ENCODE measurements at regions not wholly inside any gene's neighbourhood (a gene's known extent, or its start where the extent isn't known, plus 50 kb on each side); places are given as distances from the start of the nearest gene placed in this dataset.
"Not testable (repeated sequence)": the region's sequence is repeated elsewhere in the genome, so short reads cannot be mapped to it uniquely, and the experiment has no call there.

DNA sequence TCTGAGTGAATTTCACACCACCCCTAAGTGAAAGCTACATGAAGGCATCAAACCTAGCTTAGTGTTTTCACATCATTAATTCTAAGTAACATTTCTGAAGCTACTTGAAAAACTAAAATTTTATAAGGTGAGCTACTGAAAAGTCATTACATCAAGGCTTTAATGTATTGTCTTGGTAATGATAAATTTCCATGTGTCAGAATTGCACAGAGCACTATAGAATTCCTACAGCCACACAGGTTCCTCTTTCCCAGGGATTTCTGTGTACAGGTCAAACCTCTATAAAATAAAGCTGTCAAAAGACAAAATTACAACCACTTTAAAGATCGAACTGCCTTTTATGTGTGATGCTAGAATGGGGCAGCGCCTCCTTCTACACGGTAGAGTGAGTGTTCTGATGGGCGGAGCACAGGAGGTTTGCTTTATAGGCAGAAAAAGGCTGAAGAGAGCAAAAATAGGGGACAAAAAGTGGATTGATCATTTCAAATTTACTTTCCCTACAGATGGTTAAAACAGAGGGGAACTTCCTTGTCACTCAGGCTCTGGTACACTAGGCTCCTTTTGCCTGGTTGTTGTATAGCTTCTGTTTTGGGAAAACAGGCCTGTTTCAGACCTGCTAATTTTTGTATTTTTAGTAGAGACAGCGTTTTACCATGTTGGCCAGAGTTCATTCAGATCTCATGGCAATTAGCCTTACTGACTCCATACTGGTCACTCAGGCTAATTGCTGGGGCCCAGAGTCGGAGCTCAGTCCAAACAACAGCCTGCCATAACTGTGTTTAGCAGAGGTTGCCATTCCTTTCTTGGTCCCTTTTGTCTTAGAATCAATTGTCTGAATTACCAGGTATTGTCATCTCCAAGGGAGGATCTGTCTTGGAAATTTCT lies 102.5 kb upstream of the BASP1 start:
- Mint-ChIP-seq H3K9me3 (no peaks in the 10 kb centered on the region), H3K27me3 (peaks cover 4% of the 10 kb centered on the region), H3K27ac (no peak overlapping the region), H3K4me1 (peaks cover 7% of the 10 kb centered on the region), H3K4me3 (no peak overlapping the region), H3K36me3 (ENCODE audit: low read depth) (no peaks in the 10 kb centered on the region)
- DNase-seq (no peak), ATAC-seq (no peak)

DNA sequence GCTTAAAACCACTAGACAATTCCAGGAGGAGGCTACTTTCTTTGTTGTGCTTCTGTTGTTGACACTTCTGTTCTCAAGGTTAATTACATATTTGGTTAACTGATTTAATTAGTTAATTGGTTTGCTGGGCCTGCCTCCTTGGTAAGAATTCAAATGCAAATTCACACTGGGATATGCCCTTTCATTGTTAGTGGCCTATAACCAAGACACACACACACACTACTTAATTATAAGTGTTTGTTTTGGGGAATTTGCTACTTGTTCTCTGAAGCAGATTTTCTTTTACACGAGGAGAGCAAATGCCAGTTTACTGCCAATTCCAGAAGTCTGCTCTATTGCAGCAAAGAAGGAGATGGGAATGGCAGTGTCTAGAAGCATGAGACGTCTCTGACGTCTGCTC lies 101.6 kb upstream of the BASP1 start:
- no peaks in the 10 kb centered on the region for H3K9me3 Mint-ChIP-seq
- H3K36me3 Mint-ChIP-seq (ENCODE audit: low read depth) = no peaks in the 10 kb centered on the region
- no peak overlapping the region for H3K4me3 Mint-ChIP-seq
- DNase-seq (no peak), ATAC-seq (no peak)
- H3K4me1 Mint-ChIP-seq = peaks cover 7% of the 10 kb centered on the region
- peaks cover 4% of the 10 kb centered on the region for H3K27me3 Mint-ChIP-seq
- no peak overlapping the region for H3K27ac Mint-ChIP-seq

DNA sequence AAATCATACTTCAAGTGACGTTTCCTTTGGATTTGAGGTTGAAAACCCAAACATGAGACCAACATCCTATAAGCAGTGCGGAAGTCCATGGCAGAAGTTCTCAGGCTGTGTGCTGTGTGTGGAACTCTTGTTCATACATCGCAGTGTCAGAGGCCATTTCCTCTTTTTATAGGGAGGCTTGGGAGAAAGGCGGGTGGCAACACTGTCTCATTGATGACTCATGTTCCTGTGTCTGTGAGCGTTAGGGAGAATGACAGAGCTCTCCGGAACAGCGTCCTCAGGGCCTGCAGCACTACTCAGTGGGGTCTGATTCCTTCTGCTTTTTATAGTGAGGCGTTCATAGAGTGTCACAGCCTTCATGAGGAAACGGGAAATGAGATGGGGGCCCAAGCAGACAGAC lies 98.8 kb upstream of the BASP1 start:
- Mint-ChIP-seq H3K9me3 (no peaks in the 10 kb centered on the region), H3K36me3 (ENCODE audit: low read depth) (no peaks in the 10 kb centered on the region), H3K4me3 (no peak overlapping the region), H3K27me3 (peaks cover 5% of the 10 kb centered on the region), H3K27ac (peak overlapping the region; percentile 60), H3K4me1 (peaks cover 7% of the 10 kb centered on the region)
- peak; percentile 16 for DNase-seq
- ATAC-seq = peak; percentile 93

DNA sequence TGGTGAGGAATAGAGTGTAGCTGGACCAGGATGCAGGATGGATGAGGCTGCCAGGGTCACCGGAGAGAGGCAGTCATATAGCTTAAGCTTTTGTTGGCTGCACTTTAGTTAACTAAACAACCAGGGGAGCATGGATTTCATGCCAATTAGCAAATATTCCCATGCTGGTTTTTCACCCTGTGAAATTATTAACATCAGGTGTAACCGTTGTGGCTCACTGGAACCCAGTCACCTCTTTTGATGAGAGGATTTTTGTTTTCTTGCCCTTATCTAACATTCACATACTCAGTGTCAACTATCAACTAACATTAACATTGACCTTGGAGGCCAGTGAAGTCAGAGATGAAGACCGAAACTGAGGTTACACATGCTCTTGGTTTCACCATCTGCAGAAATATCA lies 97.2 kb upstream of the BASP1 start:
- no peak overlapping the region for H3K27ac Mint-ChIP-seq
- H3K4me1 Mint-ChIP-seq = peaks cover 7% of the 10 kb centered on the region
- DNase-seq (no peak), ATAC-seq (no peak)
- no peaks in the 10 kb centered on the region for H3K36me3 Mint-ChIP-seq (ENCODE audit: low read depth)
- H3K27me3 Mint-ChIP-seq = peaks cover 6% of the 10 kb centered on the region
- no peak overlapping the region for H3K4me3 Mint-ChIP-seq
- no peaks in the 10 kb centered on the region for H3K9me3 Mint-ChIP-seq

DNA sequence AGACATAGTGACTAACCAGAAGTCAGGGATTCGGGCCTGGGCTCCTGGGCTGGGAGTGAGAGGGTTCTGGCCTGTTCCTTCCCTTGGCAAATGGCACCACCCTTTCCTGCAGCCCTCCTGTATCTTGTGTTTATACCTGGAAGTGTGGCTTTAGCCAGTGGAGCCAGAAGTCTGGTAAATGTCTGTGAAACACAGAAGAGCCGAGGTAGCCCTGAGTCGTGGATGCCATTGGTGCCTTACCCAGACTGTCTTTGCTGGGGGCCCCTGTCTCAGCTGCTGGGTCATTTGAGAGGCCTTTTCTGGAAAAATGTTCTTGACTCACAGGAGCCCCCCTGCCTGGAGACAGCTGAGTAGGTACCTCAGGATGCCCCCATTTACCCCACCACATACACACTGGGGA lies 95.7 kb upstream of the BASP1 start:
- Mint-ChIP-seq H3K4me1 (peaks cover 7% of the 10 kb centered on the region), H3K27me3 (peaks cover 5% of the 10 kb centered on the region), H3K9me3 (no peaks in the 10 kb centered on the region), H3K27ac (no peak overlapping the region), H3K36me3 (ENCODE audit: low read depth) (no peaks in the 10 kb centered on the region), H3K4me3 (no peak overlapping the region)
- no peak for ATAC-seq
- no peak for DNase-seq

DNA sequence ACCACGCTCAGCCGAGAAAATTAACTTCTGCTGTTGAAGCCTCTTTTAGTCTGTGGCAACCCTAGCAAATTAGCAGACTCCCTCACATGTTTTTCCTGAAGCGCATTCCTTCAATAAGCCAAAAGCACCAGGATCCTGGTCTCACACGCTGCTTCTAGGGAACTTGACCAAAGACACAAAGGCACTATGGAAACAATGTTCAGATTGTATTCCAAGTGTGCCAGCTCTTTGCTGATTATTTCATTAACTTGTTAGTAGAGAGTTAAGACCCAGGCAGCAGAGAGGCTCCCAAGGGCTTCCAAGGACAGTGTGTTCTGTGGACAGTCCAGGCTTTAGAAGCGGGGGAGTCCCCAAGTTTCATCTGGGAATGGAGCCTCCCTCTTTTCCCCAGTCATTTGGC lies 94.4 kb upstream of the BASP1 start:
- ATAC-seq (no peak), DNase-seq (no peak)
- Mint-ChIP-seq H3K27me3 (peaks cover 5% of the 10 kb centered on the region), H3K4me1 (peaks cover 7% of the 10 kb centered on the region), H3K9me3 (no peaks in the 10 kb centered on the region), H3K4me3 (no peak overlapping the region), H3K36me3 (ENCODE audit: low read depth) (no peaks in the 10 kb centered on the region), H3K27ac (no peak overlapping the region)

DNA sequence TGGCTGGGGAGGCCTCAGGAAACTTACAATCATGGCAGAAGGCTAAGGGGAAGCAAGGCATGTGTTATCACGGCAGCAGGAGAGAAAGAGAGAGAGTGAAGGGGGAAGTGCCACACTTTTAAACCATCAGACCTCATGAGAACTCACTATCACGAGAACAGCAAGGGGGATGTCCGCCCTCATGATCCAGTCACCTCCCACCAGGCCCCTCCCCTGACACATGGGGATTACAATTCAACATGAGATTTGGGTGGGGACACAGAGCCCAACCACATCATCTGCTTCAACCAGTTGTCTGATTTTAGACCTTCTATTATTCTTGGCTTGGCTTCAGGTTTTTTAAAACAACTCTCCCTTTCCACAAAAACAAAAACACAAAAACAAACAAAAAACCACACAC lies 93.7 kb upstream of the BASP1 start:
- H3K4me3 Mint-ChIP-seq; H3K27me3 Mint-ChIP-seq; H3K27ac Mint-ChIP-seq; H3K4me1 Mint-ChIP-seq; ATAC-seq; DNase-seq; H3K9me3 Mint-ChIP-seq; H3K36me3 Mint-ChIP-seq (ENCODE audit: low read depth): not testable (repeated sequence)

DNA sequence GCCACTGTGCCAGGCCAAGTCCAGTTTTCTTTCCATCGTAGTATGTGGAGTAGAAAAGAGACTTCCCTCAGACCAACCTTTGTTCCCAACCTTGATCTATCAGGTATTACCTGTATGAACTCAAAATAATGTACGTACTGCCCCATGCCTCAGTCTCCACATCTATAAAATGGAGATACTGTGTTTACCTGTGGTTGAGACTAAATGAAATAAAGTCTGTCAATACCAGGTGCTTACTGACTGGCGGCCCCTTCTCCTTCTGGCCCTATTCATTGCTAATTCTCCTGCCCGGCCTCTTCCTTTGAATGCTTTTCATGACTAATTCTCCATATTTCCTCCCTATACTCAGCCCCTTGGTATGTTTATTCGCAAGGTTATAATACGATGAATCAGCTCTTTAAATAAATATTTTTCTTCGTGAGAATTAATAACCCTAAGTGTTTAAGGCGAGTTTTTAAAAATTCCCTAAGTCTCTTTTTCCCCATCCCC lies 89.6 kb upstream of the BASP1 start:
- no peaks in the 10 kb centered on the region for H3K9me3 Mint-ChIP-seq
- H3K4me3 Mint-ChIP-seq = no peak overlapping the region
- no peaks in the 10 kb centered on the region for H3K36me3 Mint-ChIP-seq (ENCODE audit: low read depth)
- ATAC-seq (no peak), DNase-seq (no peak)
- H3K4me1 Mint-ChIP-seq = peaks cover 11% of the 10 kb centered on the region
- H3K27me3 Mint-ChIP-seq = peaks cover 21% of the 10 kb centered on the region
- H3K27ac Mint-ChIP-seq = no peak overlapping the region

DNA sequence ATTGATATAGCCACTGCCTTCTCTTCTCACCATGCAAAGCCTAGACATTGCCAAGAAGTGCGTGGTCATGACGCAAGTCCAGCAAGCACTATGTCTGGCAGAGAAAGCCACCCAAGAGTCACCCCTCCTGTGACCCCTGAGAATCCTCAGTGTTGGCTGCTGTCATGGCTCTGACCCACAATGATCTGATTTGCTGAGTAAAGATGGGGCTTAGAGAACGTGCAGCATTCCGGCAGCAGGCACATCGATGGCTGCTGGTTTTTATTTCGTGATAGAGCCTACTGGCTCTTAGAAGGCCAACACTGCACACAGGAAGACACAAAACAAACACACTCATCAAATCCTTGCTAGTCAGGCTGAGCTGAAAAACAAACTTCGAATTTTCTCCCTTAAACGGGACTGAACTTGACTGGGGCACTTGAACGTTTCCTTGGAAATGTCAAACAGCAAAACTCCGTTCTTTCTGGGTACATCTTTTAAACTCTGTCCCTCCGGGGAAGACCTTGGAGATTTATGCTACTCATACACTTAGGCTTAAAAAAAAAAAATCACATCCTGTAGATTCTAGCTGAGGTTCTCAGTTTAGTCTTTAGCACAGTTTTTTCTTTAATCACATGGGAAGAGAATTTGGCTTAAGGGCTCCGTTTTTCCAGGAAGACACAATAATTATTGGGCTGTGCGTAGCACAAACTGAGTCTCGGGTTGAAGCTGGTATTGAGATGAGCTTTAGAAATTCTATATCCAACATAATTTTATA lies 88.2 kb upstream of the BASP1 start:
- Mint-ChIP-seq H3K4me3 (no peak overlapping the region), H3K9me3 (no peaks in the 10 kb centered on the region), H3K27me3 (peaks cover 21% of the 10 kb centered on the region), H3K36me3 (ENCODE audit: low read depth) (no peaks in the 10 kb centered on the region), H3K4me1 (peaks cover 11% of the 10 kb centered on the region), H3K27ac (no peak overlapping the region)
- no peak for DNase-seq
- no peak for ATAC-seq

DNA sequence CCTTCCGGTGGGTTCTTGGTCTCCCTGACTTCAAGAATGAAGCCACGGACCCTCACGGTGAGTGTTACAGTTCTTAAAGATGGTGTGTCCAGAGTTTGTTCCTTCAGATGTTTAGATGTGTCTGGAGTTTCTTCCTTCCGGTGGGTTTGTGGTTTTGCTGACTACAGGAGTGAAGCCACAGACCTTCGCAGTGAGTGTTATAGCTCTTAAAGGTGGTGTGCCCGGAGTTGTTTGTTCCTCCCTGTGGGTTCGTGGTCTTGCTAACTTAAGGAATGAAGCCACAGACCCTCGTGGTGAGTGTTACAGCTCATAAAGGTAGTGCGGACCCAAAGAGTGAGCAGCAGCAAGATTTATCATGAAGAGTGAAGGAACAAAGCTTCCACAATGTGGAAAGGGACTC lies 87.1 kb upstream of the BASP1 start:
- H3K27ac Mint-ChIP-seq; H3K4me3 Mint-ChIP-seq; H3K9me3 Mint-ChIP-seq; H3K36me3 Mint-ChIP-seq (ENCODE audit: low read depth); ATAC-seq; DNase-seq: not testable (repeated sequence)
- peaks cover 11% of the 10 kb centered on the region for H3K4me1 Mint-ChIP-seq
- H3K27me3 Mint-ChIP-seq = peaks cover 21% of the 10 kb centered on the region

DNA sequence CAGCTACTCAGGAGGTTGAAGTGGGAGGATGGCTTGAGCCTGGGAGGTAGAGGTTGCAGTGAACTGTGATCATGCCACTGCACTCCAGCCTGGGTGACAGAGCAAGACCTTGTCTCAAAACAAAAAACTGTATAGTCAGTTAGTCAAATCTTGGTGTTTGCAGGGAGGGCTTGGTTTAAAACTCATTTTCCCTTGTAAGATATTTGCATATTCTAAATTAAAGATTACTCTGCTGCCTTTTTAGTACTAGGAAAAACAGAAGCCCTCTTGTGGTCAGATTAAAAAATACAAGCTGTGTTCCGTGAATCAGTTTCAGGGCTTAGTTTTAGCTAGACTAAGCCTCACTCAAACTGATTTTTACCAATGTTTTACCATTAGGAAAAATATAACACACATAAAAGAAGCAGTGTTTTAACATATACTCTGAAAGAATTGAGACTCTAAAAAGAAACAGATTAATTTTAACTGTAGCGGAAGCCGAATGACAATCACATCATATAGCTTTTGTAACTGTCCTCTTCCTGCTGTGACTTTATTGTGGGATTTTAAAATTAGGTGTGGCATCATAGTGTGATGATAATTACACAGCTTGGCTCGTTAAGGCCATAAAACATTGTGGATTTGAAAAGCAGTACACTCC lies 84.9 kb upstream of the BASP1 start:
- no peak overlapping the region for H3K4me3 Mint-ChIP-seq
- no peaks in the 10 kb centered on the region for H3K9me3 Mint-ChIP-seq
- peaks cover 11% of the 10 kb centered on the region for H3K4me1 Mint-ChIP-seq
- H3K27me3 Mint-ChIP-seq = peaks cover 21% of the 10 kb centered on the region
- ATAC-seq (no peak), DNase-seq (no peak)
- no peaks in the 10 kb centered on the region for H3K36me3 Mint-ChIP-seq (ENCODE audit: low read depth)
- H3K27ac Mint-ChIP-seq = no peak overlapping the region

DNA sequence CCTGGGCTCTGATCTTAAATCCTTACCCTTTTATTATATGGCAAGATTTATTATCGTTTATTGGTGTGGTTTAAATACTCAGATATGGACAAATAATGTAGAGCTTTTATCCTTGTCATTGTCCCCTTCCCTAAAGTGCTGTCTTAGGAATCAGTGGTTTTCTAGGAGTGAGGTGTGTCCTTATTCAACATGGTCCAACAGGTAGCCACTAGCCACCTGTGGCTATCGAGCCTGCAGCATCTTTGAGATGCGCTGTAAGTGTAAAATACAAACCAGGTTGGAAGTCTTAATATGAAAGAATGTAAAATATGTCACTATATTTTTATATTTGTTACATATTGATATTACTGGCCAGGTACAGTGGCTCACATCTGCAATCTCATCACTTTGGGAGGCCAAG lies 82.4 kb upstream of the BASP1 start:
- H3K36me3 Mint-ChIP-seq (ENCODE audit: low read depth) = no peaks in the 10 kb centered on the region
- no peak overlapping the region for H3K4me3 Mint-ChIP-seq
- peaks cover 11% of the 10 kb centered on the region for H3K4me1 Mint-ChIP-seq
- ATAC-seq (no peak), DNase-seq (no peak)
- no peak overlapping the region for H3K27ac Mint-ChIP-seq
- no peaks in the 10 kb centered on the region for H3K9me3 Mint-ChIP-seq
- peaks cover 15% of the 10 kb centered on the region for H3K27me3 Mint-ChIP-seq

DNA sequence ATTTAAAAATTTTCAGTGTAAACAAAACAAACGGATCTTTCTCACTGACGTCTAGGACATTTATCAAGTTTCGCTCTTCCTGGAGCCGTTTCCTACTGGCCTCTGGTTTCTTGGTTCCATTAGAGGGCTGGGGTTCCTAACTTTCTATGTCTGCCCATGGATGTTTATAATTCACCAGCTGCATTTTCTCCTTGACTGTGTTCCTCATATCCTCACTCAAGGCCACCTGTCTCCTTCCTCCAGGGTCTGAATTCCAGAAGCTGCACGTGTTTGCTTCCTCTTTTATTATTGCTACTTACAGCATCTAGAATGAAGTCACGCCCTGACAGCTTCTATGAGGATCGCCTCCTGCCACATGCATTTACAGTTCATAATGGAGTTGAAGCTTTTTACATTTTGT lies 74.1 kb upstream of the BASP1 start:
- no peak overlapping the region for H3K27ac Mint-ChIP-seq
- no peaks in the 10 kb centered on the region for H3K27me3 Mint-ChIP-seq
- H3K9me3 Mint-ChIP-seq = no peaks in the 10 kb centered on the region
- DNase-seq = no peak
- H3K4me3 Mint-ChIP-seq = no peak overlapping the region
- H3K36me3 Mint-ChIP-seq (ENCODE audit: low read depth) = no peaks in the 10 kb centered on the region
- no peak for ATAC-seq
- H3K4me1 Mint-ChIP-seq = no peaks in the 10 kb centered on the region

DNA sequence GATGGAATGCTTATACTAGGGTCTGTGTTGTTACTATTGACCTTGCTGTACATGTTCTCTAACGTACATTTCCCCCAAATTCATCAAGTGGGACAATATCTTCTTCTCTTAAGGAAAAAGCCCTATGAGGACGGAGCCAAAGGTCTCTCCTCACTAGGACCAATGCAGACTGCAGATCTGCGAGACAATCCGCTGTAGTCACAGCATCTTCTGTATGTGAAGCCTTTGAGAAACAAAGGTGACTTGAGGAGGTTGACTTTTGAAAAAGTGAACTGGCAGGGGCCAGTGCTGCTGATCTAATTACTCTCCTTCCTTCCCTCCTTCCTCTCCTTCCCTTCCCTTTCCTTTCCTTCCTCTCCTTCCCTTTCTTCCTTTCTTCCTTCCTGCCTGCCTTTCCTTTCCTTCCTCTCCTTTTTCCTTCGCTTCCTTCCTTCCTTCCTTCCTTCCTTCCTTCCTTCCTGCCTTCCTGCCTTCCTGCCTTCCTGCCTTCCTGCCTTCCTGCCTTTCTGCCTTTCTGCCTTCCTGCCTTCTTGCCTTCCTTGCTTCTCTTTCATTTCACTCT lies 71.1 kb upstream of the BASP1 start:
- H3K27me3 Mint-ChIP-seq = no peaks in the 10 kb centered on the region
- ATAC-seq = no peak

More for the DNA sequence above, 71.1 kb upstream of the BASP1 start:
- H3K36me3 Mint-ChIP-seq (ENCODE audit: low read depth) = no peaks in the 10 kb centered on the region
- DNase-seq = no peak
- H3K27ac Mint-ChIP-seq = no peak overlapping the region
- no peaks in the 10 kb centered on the region for H3K4me1 Mint-ChIP-seq
- H3K9me3 Mint-ChIP-seq = no peaks in the 10 kb centered on the region
- H3K4me3 Mint-ChIP-seq = no peak overlapping the region

Data from activated naive CD8-positive, alpha-beta T cell treated with anti-CD3 and anti-CD28 coated beads, Interleukin-2, amount 50 U/mL, for 24 hours (primary cell).